ENCODE measurements at regions not wholly inside any gene's neighbourhood (a gene's known extent, or its start where the extent isn't known, plus 50 kb on each side); places are given as distances from the start of the nearest gene placed in this dataset.

DNA sequence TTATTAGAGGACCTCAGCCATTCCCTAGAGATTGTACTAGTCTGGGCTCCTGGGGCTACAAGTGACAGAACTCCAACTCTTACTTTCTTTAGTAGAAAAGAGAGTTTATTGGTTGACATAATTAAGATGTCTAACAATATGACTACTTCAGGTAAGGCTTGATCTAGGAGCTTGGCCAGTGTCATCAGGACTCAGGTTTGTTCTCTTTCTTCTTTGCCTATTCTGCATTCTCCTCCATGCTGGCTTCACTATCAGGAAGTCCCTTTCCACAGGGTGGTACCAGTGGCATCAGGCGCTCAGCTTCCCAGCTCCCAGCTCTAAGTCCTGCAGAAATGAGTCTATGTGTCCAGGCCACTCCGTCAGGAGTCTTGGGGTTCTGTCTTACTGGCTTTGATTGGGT is 286.1 kb upstream of the EEF2KMT start (continued):
- TF ChIP-seq, protein P1, sequence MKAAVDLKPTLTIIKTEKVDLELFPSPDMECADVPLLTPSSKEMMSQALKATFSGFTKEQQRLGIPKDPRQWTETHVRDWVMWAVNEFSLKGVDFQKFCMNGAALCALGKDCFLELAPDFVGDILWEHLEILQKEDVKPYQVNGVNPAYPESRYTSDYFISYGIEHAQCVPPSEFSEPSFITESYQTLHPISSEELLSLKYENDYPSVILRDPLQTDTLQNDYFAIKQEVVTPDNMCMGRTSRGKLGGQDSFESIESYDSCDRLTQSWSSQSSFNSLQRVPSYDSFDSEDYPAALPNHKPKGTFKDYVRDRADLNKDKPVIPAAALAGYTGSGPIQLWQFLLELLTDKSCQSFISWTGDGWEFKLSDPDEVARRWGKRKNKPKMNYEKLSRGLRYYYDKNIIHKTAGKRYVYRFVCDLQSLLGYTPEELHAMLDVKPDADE (IDR thresholded peaks at IDR 0.05), result no peak
- no peak for TF ChIP-seq POLR2AphosphoS5 (IDR thresholded peaks at IDR 0.05; ENCODE audit: low read depth)
- TF ChIP-seq ZNF331 (CRISPR knock-in tag; IDR thresholded peaks at IDR 0.05; ENCODE audit: low read depth), result no peak
- no peak for TF ChIP-seq STAT1 (IDR thresholded peaks at IDR 0.05; ENCODE audit: unreplicated experiment)
- TF ChIP-seq, protein P2, sequence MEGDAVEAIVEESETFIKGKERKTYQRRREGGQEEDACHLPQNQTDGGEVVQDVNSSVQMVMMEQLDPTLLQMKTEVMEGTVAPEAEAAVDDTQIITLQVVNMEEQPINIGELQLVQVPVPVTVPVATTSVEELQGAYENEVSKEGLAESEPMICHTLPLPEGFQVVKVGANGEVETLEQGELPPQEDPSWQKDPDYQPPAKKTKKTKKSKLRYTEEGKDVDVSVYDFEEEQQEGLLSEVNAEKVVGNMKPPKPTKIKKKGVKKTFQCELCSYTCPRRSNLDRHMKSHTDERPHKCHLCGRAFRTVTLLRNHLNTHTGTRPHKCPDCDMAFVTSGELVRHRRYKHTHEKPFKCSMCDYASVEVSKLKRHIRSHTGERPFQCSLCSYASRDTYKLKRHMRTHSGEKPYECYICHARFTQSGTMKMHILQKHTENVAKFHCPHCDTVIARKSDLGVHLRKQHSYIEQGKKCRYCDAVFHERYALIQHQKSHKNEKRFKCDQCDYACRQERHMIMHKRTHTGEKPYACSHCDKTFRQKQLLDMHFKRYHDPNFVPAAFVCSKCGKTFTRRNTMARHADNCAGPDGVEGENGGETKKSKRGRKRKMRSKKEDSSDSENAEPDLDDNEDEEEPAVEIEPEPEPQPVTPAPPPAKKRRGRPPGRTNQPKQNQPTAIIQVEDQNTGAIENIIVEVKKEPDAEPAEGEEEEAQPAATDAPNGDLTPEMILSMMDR (conservative IDR thresholded peaks at IDR 0.05; ENCODE audit: low read depth in 2 of 2), result no peak
- TF ChIP-seq, protein P3, sequence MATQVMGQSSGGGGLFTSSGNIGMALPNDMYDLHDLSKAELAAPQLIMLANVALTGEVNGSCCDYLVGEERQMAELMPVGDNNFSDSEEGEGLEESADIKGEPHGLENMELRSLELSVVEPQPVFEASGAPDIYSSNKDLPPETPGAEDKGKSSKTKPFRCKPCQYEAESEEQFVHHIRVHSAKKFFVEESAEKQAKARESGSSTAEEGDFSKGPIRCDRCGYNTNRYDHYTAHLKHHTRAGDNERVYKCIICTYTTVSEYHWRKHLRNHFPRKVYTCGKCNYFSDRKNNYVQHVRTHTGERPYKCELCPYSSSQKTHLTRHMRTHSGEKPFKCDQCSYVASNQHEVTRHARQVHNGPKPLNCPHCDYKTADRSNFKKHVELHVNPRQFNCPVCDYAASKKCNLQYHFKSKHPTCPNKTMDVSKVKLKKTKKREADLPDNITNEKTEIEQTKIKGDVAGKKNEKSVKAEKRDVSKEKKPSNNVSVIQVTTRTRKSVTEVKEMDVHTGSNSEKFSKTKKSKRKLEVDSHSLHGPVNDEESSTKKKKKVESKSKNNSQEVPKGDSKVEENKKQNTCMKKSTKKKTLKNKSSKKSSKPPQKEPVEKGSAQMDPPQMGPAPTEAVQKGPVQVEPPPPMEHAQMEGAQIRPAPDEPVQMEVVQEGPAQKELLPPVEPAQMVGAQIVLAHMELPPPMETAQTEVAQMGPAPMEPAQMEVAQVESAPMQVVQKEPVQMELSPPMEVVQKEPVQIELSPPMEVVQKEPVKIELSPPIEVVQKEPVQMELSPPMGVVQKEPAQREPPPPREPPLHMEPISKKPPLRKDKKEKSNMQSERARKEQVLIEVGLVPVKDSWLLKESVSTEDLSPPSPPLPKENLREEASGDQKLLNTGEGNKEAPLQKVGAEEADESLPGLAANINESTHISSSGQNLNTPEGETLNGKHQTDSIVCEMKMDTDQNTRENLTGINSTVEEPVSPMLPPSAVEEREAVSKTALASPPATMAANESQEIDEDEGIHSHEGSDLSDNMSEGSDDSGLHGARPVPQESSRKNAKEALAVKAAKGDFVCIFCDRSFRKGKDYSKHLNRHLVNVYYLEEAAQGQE (IDR thresholded peaks at IDR 0.05; ENCODE audit: unreplicated experiment), result no peak
- no peak for TF ChIP-seq ZNF114 (CRISPR knock-in tag; IDR thresholded peaks at IDR 0.05)
- no peak for TF ChIP-seq JUNB (IDR thresholded peaks at IDR 0.05; ENCODE audit: unreplicated experiment)
- TF ChIP-seq NANOG (IDR thresholded peaks at IDR 0.05; ENCODE audit: borderline replicate concordance), result no peak
- TF ChIP-seq EZH2 (IDR thresholded peaks at IDR 0.05; ENCODE audit: low read depth, unreplicated experiment), result no peak

DNA sequence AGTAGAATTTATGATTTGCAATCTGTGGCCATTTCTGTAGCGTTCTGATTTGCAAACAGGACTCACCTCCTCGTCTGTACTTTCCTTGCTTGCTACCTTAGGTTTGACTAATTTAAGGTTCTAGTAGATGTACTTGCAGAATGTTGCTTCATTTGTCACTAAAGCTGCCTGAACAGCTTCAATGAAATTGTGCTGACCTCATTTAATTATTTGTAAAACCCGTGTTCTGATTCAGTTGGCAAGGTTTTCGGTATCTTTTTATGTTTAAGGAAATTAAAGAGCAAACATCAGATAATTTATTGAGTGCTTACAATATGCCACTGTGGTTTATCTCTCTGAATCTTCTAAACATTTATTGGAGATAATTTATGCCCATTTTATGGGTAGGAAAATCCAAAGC is 284.9 kb upstream of the EEF2KMT start:
- no peak overlapping the region for H3K27ac ChIP-seq (ENCODE audit: low read depth)
- Mint-ChIP-seq H3K9me3 (peaks cover 2% of the 10 kb centered on the region), H3K4me1 (peaks cover 13% of the 10 kb centered on the region), H3K27me3 (ENCODE audit: insufficient read depth, low read depth, poor library complexity) (peaks cover 3% of the 10 kb centered on the region), H3K36me3 (ENCODE audit: low read depth) (peaks cover 1% of the 10 kb centered on the region; the same call in 2 of the 3 replicates), H3K27ac (no peak overlapping the region), H3K4me3 (no peak overlapping the region)
- no peaks in the 10 kb centered on the region for H3K79me2 ChIP-seq (replicated peaks; ENCODE audit: insufficient read depth)
- no peak for ATAC-seq
- no peaks in the 10 kb centered on the region for H3K9me2 ChIP-seq (ENCODE audit: insufficient read depth)
- no peak overlapping the region for H2AFZ ChIP-seq
- no peak overlapping the region for H3K4me3 ChIP-seq
- no peak overlapping the region for H3K4me2 ChIP-seq
- no peak for DNase-seq (ENCODE audit: low spot score)
- no peaks in the 10 kb centered on the region for H3K36me3 ChIP-seq (ENCODE audit: insufficient read depth)
- H3K4me1 ChIP-seq (ENCODE audit: insufficient read depth), result no peaks in the 10 kb centered on the region
- no peaks in the 10 kb centered on the region for H3K27me3 ChIP-seq (ENCODE audit: insufficient read depth)
- no peaks in the 10 kb centered on the region for H4K20me1 ChIP-seq (replicated peaks; ENCODE audit: insufficient read depth)
- H3F3A ChIP-seq (replicated peaks; ENCODE audit: low read depth), result no peaks in the 10 kb centered on the region
- TF ChIP-seq ZNF114 (CRISPR knock-in tag; IDR thresholded peaks at IDR 0.05), result no peak
- no peak for TF ChIP-seq EZH2phosphoT487 (IDR thresholded peaks at IDR 0.05; ENCODE audit: unreplicated experiment)
- TF ChIP-seq STAT1 (IDR thresholded peaks at IDR 0.05; ENCODE audit: unreplicated experiment), result no peak
- TF ChIP-seq JUNB (IDR thresholded peaks at IDR 0.05; ENCODE audit: unreplicated experiment), result no peak
- TF ChIP-seq ZNF331 (CRISPR knock-in tag; IDR thresholded peaks at IDR 0.05; ENCODE audit: low read depth), result no peak
- TF ChIP-seq, protein P2 (conservative IDR thresholded peaks at IDR 0.05; ENCODE audit: low read depth in 2 of 2), result no peak
- TF ChIP-seq, protein P3 (IDR thresholded peaks at IDR 0.05; ENCODE audit: unreplicated experiment), result no peak
- no peak for TF ChIP-seq CREB1 (CRISPR knock-in tag; IDR thresholded peaks at IDR 0.05; ENCODE audit: low read depth)
- TF ChIP-seq, protein P1 (IDR thresholded peaks at IDR 0.05), result no peak
- TF ChIP-seq EZH2 (IDR thresholded peaks at IDR 0.05; ENCODE audit: low read depth, unreplicated experiment), result no peak
- TF ChIP-seq NANOG (IDR thresholded peaks at IDR 0.05; ENCODE audit: borderline replicate concordance), result no peak
- no peak for TF ChIP-seq POLR2AphosphoS5 (IDR thresholded peaks at IDR 0.05; ENCODE audit: low read depth)
